ENCODE measurements at regions not wholly inside any gene's neighbourhood (a gene's known extent, or its start where the extent isn't known, plus 50 kb on each side); places are given as distances from the start of the nearest gene placed in this dataset.
A peak's percentile ranks its signal among the peaks of the same experiment; 100 is the strongest.

DNA sequence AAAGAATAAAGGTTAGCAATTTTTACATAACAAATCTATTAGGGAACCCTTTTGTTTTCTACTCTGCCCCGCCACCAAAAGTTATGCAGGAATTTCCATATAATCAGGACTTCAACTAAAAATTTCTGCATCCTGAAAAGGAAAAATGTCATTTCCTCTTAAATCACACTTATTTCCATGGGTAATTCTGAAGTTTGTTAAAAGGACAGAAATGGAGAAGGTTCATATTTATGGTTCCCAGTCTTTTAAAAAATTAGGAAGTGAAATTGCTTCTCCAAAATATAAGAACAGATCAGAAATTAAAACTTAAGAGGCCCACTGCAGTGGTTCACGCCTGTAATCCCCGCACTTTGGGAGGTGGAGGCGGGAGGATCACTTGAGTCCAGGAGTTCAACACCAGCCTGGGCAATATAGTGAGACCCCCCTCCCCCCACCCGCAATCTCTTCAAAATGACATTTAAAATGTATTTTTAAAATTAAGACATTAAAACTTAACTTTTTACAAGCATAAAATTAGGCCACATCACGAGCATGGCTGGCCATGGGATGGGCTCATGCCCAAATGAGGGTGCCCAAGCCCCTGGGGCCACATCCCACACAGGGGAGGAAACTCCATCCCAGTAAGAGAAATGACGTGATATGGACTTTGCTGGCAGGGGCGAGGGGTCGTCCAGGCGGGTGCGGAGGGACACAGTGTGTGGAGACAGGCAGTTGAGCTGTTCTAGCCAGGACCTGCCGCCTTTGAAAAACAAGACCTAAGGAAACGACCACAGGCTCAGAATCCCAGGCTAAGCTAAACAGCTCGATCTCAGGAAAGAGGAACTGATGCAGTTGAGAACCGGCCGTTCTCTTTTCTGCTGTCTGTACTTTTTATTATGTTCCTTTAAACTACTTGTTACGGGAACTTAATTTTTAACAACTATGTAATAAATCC lies 51.3 kb upstream of the NFE2L3 start:
- DNase-seq: peak; percentile 76 to 89 (median 81)

- DNase-seq: peak; percentile 67 to 85 (median 77)
Measured at GRCh38 chr7:26101361-26102151, 50.4 kb upstream of the NFE2L3 start.

DNA sequence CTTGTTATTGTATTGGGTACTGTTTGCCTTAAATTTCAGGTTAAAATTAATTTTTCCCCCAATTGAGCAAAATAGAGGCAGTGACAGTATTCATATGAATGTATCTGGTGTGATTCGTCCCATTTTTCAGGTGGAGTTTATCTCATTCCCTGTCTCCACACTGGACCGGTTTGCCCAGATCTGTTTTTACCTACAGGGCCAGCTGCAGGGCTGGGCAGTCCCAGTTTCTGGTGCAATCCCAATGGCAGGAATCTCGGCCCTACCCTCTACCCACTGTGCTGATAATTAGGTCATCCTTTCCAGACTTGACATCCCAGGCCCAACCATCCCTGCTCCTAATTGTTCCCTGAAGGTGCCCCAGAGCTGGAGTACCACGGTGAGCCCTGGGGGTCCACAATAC lies 49.8 kb upstream of the NFE2L3 start:
- no peak for DNase-seq

Data from suppressor macrophage (primary cell).